Activated CD4-positive, alpha-beta T cell treated with anti-CD3 and anti-CD28 coated beads, Interleukin-2, amount 50 U/mL, for 1 hour (primary cell): ENCODE measurements at regions not wholly inside any gene's neighbourhood (a gene's known extent, or its start where the extent isn't known, plus 50 kb on each side); places are given as distances from the start of the nearest gene placed in this dataset.

ENCODE experiments used
- DNase-seq: peaks from one replicate; pipeline ENCODE4 v3.0.0-alpha.2; 2020

DNA sequence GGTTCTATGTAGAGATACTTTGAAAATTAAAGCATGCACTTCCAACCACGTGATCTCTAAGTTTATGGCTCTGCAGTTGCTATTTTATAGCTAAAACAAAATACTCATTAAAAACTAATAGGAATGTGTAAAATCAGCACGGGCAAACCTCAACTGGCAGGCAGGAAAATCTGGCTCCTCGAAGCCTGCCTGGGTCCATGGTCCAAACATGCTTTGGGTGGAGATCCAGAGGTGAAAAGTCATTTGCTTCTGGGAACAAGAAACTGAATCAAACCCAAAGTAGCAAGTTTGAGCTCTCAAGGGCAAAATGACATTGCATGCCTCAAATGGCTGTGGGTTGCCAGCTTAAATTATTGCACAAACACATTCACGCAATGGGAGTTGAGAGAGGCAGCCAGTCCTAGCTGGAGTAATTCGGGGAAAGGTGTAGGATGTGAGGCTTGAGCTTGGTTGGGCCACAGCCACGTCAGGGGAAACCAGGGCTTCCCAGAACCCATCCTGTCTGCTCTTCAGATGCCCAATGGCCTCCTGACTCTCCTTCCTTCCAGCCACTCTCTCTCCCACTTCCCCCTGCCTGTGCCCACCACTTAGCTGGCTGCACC, 75.2 kb upstream of the LCLAT1 start:
- no peak for DNase-seq

GRCh38 chr2:30372826-30373225, 74.2 kb upstream of the LCLAT1 start:
- no peak for DNase-seq

DNA sequence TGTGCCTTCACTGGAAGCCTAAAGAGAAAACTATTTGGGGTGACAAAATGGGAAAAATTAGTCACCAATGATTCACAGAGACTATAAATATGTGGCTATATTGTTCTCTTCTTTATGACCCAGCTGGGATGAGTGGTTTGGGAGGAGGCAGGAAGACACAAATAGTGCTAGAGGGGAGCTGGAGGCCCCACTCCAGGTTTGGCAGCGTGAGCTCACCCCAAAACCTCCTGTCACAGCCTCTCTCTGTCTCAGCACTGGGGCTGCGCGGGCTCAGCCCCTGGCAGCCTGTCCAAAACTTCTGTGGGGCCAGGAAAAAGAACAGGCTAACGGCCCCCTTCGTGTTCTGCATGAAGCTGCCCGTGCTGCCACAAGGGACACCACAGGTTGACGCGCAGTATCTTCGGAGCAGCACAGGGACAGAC, 73.2 kb upstream of the LCLAT1 start:
- no peak for DNase-seq

- DNase-seq, result no peak
Measured at GRCh38 chr2:30374380-30374779, 72.7 kb upstream of the LCLAT1 start.

- DNase-seq, result no peak
Measured at GRCh38 chr2:30375915-30376314, 71.1 kb upstream of the LCLAT1 start.

GRCh38 chr2:30379481-30379880, 67.6 kb upstream of the LCLAT1 start:
- DNase-seq, result no peak

- no peak for DNase-seq
Measured at GRCh38 chr2:30380824-30381223, 66.2 kb upstream of the LCLAT1 start.

DNA sequence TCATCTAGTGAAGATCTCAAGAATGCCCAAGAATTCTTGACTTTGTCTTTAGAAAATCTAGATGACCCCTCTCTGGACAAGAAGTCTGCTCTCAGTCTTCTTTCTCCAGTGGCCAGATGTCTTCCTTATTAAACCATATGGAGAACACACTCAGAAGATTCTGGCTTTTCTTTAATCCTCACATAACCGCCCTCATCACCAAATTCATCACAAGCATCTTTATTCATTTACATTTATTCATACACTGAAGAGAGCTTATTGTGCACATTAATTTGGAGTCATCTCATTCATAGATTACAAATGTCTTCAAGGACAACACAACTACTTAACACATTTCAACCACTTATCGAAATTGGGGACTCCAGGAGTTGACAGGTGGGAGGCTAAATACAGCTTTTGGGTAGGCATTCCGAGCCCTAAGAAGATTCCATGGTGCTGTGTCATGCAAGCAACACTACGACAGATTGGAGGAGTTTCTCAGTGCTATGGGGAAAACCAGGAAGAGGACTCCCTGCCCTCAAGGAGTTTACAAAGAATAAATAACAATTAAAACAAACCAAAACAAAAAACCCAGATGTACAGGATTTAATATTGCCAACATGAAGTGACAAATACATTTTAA, 64.8 kb upstream of the LCLAT1 start:
- no peak for DNase-seq

GRCh38 chr2:30382995-30383394, 64.1 kb upstream of the LCLAT1 start:
- no peak for DNase-seq

DNA sequence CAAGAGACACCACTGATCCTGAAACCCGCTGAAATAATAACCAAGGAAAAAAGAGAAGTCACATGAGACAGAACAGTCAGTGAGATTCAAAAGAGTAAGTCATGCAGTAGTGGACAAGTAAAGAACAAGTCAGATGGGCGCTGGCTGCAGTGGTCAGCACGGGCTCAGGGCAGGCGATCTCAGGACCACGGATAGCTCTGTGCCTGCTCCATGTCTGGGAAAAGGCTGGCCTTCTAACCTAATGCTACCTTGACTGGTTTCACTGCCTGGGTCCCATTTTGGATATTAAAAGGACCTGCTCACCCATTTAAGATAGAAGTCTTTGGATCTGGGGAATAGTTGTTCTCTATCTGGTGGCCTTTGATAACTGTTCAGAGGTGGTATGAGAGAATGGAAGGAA, 61.7 kb upstream of the LCLAT1 start:
- DNase-seq, result no peak

DNA sequence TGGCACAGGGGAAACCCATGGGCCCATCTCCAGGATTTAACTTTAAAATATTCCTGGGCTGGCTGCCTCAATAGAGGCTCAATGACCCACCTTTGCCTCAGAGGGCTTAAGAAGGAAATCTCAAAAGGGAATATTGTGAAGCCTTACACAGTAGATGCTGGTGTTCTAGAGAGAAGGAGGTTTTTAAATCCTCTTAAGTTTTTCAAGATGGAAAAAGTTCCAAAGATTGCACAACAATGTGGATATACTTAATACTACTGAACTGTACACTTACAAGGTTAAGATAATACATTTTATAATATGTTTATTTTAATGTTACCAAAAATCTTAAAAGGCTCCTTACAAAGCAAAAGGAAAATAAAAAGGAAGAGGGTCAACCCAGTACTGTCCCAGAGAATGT, 54.9 kb upstream of the LCLAT1 start:
- no peak for DNase-seq

DNA sequence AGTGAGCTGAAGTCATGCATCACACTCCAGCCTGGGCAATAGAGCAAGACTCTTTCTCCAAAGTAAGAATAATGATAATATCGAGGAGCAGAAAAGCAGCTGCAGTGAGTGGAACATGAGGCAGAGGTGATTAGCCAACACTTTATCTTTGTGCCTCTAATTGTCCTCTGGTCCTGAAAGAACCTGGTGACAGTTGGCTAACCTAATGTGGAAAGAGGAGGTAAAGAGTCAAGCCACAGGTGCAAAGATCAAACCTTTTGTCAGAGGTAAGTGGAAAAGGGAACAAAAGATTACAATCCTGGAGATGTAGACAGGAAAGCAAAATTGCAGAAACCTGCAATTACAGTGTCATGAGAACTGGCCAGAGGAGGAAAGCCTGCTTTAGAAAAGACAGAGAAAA, 53.5 kb upstream of the LCLAT1 start:
- no peak for DNase-seq

DNA sequence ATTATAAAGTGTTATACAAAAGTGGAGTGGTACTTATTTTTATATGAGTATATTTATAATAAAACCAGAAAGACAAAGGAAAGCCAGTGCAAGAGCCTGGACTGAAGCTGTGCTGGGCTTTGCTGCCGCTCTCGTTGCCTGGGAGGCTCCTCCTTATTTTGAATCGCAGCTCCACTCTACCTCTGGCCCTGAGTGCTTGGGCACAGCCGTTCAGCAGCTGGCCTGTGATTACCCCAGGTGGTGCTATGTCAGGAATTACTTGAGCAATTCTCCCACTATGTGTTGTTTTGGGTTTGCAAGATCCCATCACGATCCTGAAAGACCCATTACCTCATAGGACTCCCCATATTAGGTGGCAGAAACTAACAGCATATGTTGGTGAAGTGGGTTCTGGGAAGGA, 53.0 kb upstream of the LCLAT1 start:
- no peak for DNase-seq

- DNase-seq, result no peak
Measured at GRCh38 chr2:30396436-30397232, 50.4 kb upstream of the LCLAT1 start.
